ENCODE measurements at regions not wholly inside any gene's neighbourhood (a gene's known extent, or its start where the extent isn't known, plus 50 kb on each side); places are given as distances from the start of the nearest gene placed in this dataset.
"Not testable (repeated sequence)": the region's sequence is repeated elsewhere in the genome, so short reads cannot be mapped to it uniquely, and the experiment has no call there.

GRCh38 chr16:77062878-77063675 lies 127.9 kb upstream of the MON1B start:
- DNase-seq (ENCODE audit: low read depth in 2 of 2), result no peak

- peak in 1 of 2 donors; percentile 31 for DNase-seq (ENCODE audit: low read depth in 2 of 2)
Observed at GRCh38 chr16:77063676-77064016, 127.3 kb upstream of the MON1B start.

- no peak for DNase-seq (ENCODE audit: low read depth in 2 of 2)
Observed at GRCh38 chr16:77064037-77064436, 127.0 kb upstream of the MON1B start.

- peak in 1 of 2 donors; percentile 18 for DNase-seq (ENCODE audit: low read depth in 2 of 2)
Observed at GRCh38 chr16:77066896-77067496, 124.0 kb upstream of the MON1B start.

- DNase-seq (ENCODE audit: low read depth in 2 of 2), result no peak
Observed at GRCh38 chr16:77067900-77068299, 123.1 kb upstream of the MON1B start.

- DNase-seq (ENCODE audit: low read depth in 2 of 2), result peak; percentile 22 to 79
Observed at GRCh38 chr16:77068402-77068801, 122.6 kb upstream of the MON1B start.

GRCh38 chr16:77069929-77070328 lies 121.1 kb upstream of the MON1B start:
- no peak for DNase-seq (ENCODE audit: low read depth in 2 of 2)

GRCh38 chr16:77070683-77071082 lies 120.3 kb upstream of the MON1B start:
- no peak for DNase-seq (ENCODE audit: low read depth in 2 of 2)

- DNase-seq (ENCODE audit: low read depth in 2 of 2), result no peak
Observed at GRCh38 chr16:77076839-77077238, 114.2 kb upstream of the MON1B start.

GRCh38 chr16:77077256-77077922 lies 113.6 kb upstream of the MON1B start:
- DNase-seq (ENCODE audit: low read depth in 2 of 2), result no peak

- DNase-seq (ENCODE audit: low read depth in 2 of 2), result no peak
Observed at GRCh38 chr16:77085981-77086380, 105.0 kb upstream of the MON1B start.

GRCh38 chr16:77090062-77090461 lies 100.9 kb upstream of the MON1B start:
- no peak for DNase-seq (ENCODE audit: low read depth in 2 of 2)

- DNase-seq (ENCODE audit: low read depth in 2 of 2), result no peak
Observed at GRCh38 chr16:77093309-77093708, 97.7 kb upstream of the MON1B start.

- DNase-seq (ENCODE audit: low read depth in 2 of 2), result no peak
Observed at GRCh38 chr16:77093999-77094398, 97.0 kb upstream of the MON1B start.

GRCh38 chr16:77111056-77111565 lies 79.9 kb upstream of the MON1B start:
- DNase-seq (ENCODE audit: low read depth in 2 of 2), result no peak

- no peak for DNase-seq (ENCODE audit: low read depth in 2 of 2)
Observed at GRCh38 chr16:77112746-77113145, 78.2 kb upstream of the MON1B start.

- DNase-seq (ENCODE audit: low read depth in 2 of 2), result peak; percentile 21 to 25
Observed at GRCh38 chr16:77113835-77114234, 77.2 kb upstream of the MON1B start.

- DNase-seq (ENCODE audit: low read depth in 2 of 2), result not testable (repeated sequence)
Observed at GRCh38 chr16:77114361-77114760, 76.6 kb upstream of the MON1B start.

- no peak for DNase-seq (ENCODE audit: low read depth in 2 of 2)
Observed at GRCh38 chr16:77116856-77117255, 74.1 kb upstream of the MON1B start.

GRCh38 chr16:77117707-77118106 lies 73.3 kb upstream of the MON1B start:
- no peak for DNase-seq (ENCODE audit: low read depth in 2 of 2)

GRCh38 chr16:77131398-77131797 lies 59.6 kb upstream of the MON1B start:
- DNase-seq (ENCODE audit: low read depth in 2 of 2), result no peak

GRCh38 chr16:77132051-77132618 lies 58.9 kb upstream of the MON1B start:
- DNase-seq (ENCODE audit: low read depth in 2 of 2), result no peak
